Osteoblast (primary cell): ENCODE measurements at regions not wholly inside any gene's neighbourhood (a gene's known extent, or its start where the extent isn't known, plus 50 kb on each side); places are given as distances from the start of the nearest gene placed in this dataset.

Experiments used
- DNase-seq: peaks from one replicate; pipeline ENCODE4 v3.0.0; 2011; ENCODE audit warnings: low spot score, mixed read lengths; ENCODE audit not compliant: insufficient read length; ENCODE audit errors: missing footprints
- H2AFZ ChIP-seq: 2 replicates; pipeline ENCODE4 v1.6.0; 2011; ENCODE audit warnings: mild to moderate bottlenecking, low read length
- H3K27ac ChIP-seq: 2 replicates; pipeline ENCODE4 v1.5.1; 2011; ENCODE audit warnings: mild to moderate bottlenecking, low read depth, low read length, moderate library complexity
- H3K27me3 ChIP-seq: 2 replicates; pipeline ENCODE4 v1.6.0; 2012; ENCODE audit warnings: mild to moderate bottlenecking, control low read depth, inconsistent platforms, low read length, moderate library complexity; ENCODE audit not compliant: insufficient read depth
- H3K36me3 ChIP-seq: 2 replicates; pipeline ENCODE4 v1.5.1; 2011; ENCODE audit warnings: mild to moderate bottlenecking, low read length, control low read depth, moderate library complexity; ENCODE audit not compliant: insufficient read depth
- H3K4me1 ChIP-seq: 2 replicates; pipeline ENCODE4 v1.5.1; 2011; ENCODE audit warnings: mild to moderate bottlenecking, low read length, control low read depth, moderate library complexity; ENCODE audit not compliant: insufficient read depth
- H3K4me2 ChIP-seq: 2 replicates; pipeline ENCODE4 v1.6.0; 2011; ENCODE audit warnings: mild to moderate bottlenecking, low read length; ENCODE audit not compliant: insufficient read depth
- H3K4me3 ChIP-seq: fragments of 200-600 bp; sonication (generic); 3 replicates; pipeline ENCODE4 v1.5.1; 2012; ENCODE audit warnings: mild to moderate bottlenecking, low read length, inconsistent platforms; ENCODE audit not compliant: insufficient read depth
- H3K79me2 ChIP-seq: 2 replicates; pipeline ENCODE4 v1.6.0; 2012; ENCODE audit warnings: mild to moderate bottlenecking, low read length, control low read depth, inconsistent platforms; ENCODE audit not compliant: insufficient read depth
- H3K9me3 ChIP-seq: 2 replicates; pipeline ENCODE4 v1.5.1; 2011; ENCODE audit warnings: low read depth, low read length, control low read depth
- H4K20me1 ChIP-seq: 2 replicates; pipeline ENCODE4 v1.6.0; 2012; ENCODE audit warnings: mild to moderate bottlenecking, low read length, control low read depth; ENCODE audit not compliant: insufficient read depth
- TF ChIP-seq, protein P1 (sequence below): IDR thresholded peaks from 2 replicates; pipeline ENCODE4 v1.5.1; 2011; ENCODE audit warnings: mild to moderate bottlenecking, low read depth, low read length, moderate library complexity; ENCODE audit errors: extremely low read depth

DNA sequence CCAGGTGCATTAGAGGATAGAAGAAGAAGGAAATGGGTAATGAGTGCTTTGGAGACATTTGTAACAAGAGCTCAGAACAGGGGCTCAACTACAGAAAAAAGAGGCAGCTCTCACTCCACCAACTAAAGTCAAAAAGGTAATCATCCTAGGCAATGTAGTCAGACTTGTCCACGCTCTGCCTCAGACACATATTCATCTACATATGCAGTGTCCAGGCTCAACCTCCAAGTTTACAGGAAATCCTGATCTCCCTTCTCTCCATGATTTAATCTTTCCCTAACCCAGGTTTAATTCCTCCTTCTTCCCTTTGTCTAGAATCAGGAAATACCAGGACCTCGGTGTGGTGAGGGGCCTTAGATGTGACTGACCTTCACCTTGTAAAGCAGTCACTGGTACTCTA is 65.7 kb upstream of the SELENOP start:
- Histone ChIP-seq H3K27ac (no peak overlapping the region), H4K20me1 (no peaks in the 10 kb centered on the region), H3K36me3 (no peaks in the 10 kb centered on the region), H2AFZ (no peak overlapping the region), H3K79me2 (no peaks in the 10 kb centered on the region), H3K9me3 (no peaks in the 10 kb centered on the region), H3K4me2 (no peak overlapping the region), H3K4me1 (peaks cover 5% of the 10 kb centered on the region), H3K4me3 (no peak overlapping the region), H3K27me3 (no peaks in the 10 kb centered on the region)
- TF ChIP-seq, protein P1, sequence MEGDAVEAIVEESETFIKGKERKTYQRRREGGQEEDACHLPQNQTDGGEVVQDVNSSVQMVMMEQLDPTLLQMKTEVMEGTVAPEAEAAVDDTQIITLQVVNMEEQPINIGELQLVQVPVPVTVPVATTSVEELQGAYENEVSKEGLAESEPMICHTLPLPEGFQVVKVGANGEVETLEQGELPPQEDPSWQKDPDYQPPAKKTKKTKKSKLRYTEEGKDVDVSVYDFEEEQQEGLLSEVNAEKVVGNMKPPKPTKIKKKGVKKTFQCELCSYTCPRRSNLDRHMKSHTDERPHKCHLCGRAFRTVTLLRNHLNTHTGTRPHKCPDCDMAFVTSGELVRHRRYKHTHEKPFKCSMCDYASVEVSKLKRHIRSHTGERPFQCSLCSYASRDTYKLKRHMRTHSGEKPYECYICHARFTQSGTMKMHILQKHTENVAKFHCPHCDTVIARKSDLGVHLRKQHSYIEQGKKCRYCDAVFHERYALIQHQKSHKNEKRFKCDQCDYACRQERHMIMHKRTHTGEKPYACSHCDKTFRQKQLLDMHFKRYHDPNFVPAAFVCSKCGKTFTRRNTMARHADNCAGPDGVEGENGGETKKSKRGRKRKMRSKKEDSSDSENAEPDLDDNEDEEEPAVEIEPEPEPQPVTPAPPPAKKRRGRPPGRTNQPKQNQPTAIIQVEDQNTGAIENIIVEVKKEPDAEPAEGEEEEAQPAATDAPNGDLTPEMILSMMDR = no peak
- DNase-seq = no peak

DNA sequence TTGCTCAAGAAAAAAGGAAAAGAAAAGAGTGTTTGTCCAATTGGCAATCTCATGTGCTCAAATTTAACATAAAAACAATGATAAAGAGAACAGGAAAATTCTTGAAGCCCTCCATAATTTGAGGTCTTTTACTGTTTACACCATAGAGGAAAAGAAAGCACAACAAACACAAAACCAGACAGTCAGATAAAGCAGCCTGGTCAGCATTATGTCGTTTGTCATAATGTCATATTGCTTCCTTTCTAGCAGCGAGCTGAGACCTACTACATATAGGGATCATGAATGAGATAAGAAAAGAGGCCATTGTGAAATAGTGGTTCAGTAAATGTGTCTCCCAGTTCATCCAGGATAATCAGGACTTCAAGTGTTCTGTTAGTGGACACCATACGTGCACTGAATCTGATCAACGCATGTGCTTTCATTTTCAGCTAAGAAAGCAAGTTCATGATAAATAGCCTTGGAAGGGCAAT is 64.7 kb upstream of the SELENOP start:
- no peaks in the 10 kb centered on the region for H4K20me1 ChIP-seq
- H3K27ac ChIP-seq = no peak overlapping the region
- H3K36me3 ChIP-seq = no peaks in the 10 kb centered on the region
- no peak for DNase-seq
- H3K4me1 ChIP-seq = peaks cover 5% of the 10 kb centered on the region
- H3K4me2 ChIP-seq = peak overlapping the region; percentile 81
- no peaks in the 10 kb centered on the region for H3K79me2 ChIP-seq
- H3K9me3 ChIP-seq = no peaks in the 10 kb centered on the region
- TF ChIP-seq, protein P1 = no peak
- H3K27me3 ChIP-seq = no peaks in the 10 kb centered on the region
- H2AFZ ChIP-seq = peak overlapping the region; percentile 86
- H3K4me3 ChIP-seq = peak overlapping the region; percentile 61

DNA sequence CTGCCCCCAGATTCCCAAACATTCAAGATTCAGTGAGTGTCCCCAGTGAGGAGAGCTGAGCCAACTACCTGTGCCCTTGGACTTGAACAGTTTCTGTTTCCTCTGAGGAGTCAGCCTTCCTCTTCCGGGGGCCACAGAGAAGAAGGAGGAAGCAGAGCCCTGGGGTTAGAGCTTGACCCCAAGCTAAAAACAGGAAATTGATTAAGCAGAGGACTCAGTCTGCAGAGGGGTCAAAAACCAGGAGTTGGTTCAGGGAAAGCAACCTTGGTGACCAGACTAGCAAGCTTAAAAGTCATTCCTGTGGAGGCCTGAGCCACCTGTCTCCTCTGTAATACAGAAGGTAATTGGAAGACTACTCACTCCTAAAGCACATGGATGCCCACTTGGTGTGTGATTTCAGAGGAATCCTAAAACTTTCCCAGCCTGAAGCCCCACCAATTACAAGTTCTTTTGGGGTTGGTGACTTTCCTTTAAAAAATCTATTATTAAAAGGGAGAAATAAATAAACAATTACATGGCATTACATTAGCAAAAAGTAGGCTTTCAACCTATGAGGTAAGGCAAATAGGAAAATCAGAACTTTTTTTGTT is 64.2 kb upstream of the SELENOP start:
- no peaks in the 10 kb centered on the region for H3K79me2 ChIP-seq

DNA sequence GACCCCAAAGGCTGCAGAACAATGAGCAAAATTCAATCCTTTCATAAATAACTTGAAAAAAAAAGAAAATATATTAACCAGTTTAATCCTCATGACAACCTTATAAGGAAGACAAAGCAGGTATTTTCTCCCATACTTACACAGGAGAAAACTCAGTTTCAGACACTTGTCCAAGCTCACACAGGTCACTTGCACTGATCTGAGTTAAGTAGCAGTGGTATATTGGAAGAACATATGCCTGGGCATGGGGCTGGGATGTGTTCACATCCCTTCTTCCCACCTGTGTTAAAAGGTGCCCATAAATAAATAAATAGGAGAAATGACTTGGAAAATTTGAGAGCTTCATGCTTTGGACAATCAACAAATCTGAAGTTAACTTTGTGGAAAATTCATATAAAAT is 63.5 kb upstream of the SELENOP start:
- peaks cover 5% of the 10 kb centered on the region for H3K4me1 ChIP-seq

More for the DNA sequence above, 64.2 kb upstream of the SELENOP start:
- H3K4me2 ChIP-seq = peak overlapping the region; percentile 81
- H3K4me1 ChIP-seq = peaks cover 5% of the 10 kb centered on the region
- TF ChIP-seq, protein P1 = no peak
- H4K20me1 ChIP-seq = no peaks in the 10 kb centered on the region
- H3K27ac ChIP-seq = no peak overlapping the region
- DNase-seq = peak; percentile 32
- no peaks in the 10 kb centered on the region for H3K9me3 ChIP-seq
- H3K27me3 ChIP-seq = no peaks in the 10 kb centered on the region
- H3K4me3 ChIP-seq = no peak overlapping the region
- no peak overlapping the region for H2AFZ ChIP-seq
- H3K36me3 ChIP-seq = no peaks in the 10 kb centered on the region

More for the DNA sequence above, 63.5 kb upstream of the SELENOP start:
- DNase-seq = no peak
- H3K9me3 ChIP-seq = no peaks in the 10 kb centered on the region
- no peaks in the 10 kb centered on the region for H3K27me3 ChIP-seq
- TF ChIP-seq, protein P1 = no peak
- H4K20me1 ChIP-seq = no peaks in the 10 kb centered on the region
- no peak overlapping the region for H2AFZ ChIP-seq
- H3K79me2 ChIP-seq = no peaks in the 10 kb centered on the region
- H3K4me3 ChIP-seq = no peak overlapping the region
- no peak overlapping the region for H3K4me2 ChIP-seq
- H3K27ac ChIP-seq = no peak overlapping the region
- H3K36me3 ChIP-seq = no peaks in the 10 kb centered on the region
